ENCODE measurements at regions not wholly inside any gene's neighbourhood (a gene's known extent, or its start where the extent isn't known, plus 50 kb on each side); places are given as distances from the start of the nearest gene placed in this dataset.

DNA sequence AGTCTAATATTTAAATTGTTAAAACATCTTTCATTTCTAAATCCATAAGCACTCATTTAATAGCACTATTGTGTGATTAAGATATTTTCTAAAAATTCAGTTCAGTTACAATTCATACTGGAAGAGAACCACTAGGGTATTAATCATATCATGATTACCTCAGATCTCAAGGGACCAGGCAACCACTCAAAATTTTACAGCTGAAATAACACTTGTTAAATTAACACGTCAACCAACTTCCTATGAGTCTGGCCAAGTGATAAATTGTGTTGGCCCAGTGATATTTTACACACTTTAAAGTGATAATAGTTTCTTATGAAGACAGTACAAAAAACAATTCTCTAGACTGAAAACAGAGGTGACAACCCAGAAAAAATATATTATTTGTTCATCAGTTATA is 869.0 kb upstream of the ADGRB3 start:
- TF ChIP-seq, protein P1, sequence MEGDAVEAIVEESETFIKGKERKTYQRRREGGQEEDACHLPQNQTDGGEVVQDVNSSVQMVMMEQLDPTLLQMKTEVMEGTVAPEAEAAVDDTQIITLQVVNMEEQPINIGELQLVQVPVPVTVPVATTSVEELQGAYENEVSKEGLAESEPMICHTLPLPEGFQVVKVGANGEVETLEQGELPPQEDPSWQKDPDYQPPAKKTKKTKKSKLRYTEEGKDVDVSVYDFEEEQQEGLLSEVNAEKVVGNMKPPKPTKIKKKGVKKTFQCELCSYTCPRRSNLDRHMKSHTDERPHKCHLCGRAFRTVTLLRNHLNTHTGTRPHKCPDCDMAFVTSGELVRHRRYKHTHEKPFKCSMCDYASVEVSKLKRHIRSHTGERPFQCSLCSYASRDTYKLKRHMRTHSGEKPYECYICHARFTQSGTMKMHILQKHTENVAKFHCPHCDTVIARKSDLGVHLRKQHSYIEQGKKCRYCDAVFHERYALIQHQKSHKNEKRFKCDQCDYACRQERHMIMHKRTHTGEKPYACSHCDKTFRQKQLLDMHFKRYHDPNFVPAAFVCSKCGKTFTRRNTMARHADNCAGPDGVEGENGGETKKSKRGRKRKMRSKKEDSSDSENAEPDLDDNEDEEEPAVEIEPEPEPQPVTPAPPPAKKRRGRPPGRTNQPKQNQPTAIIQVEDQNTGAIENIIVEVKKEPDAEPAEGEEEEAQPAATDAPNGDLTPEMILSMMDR (IDR thresholded peaks at IDR 0.05; ENCODE audit: poor library complexity), result no peak
- TF ChIP-seq EZH2 (IDR thresholded peaks at IDR 0.05; ENCODE audit: borderline replicate concordance), result no peak

All from hepatocyte (in vitro differentiated cells).